CD4-positive, alpha-beta T cell (primary cell): ENCODE measurements at regions not wholly inside any gene's neighbourhood (a gene's known extent, or its start where the extent isn't known, plus 50 kb on each side); places are given as distances from the start of the nearest gene placed in this dataset.

Experiments used
- ATAC-seq: fragments of 200-7000 bp; cut with Tn5 transposase; one replicate; pipeline ENCODE4 v1.10.0; 2022; ENCODE audit warnings: mild to moderate bottlenecking; ENCODE audit not compliant: poor library complexity
- CTCF ChIA-PET: fragments of 350-600 bp; sonication (Branson Sonifier 250); formaldehyde crosslinking; loops from one replicate; lab custom pipeline; 2021; ENCODE audit warnings: antibody characterized with exemption, inconsistent platforms; lab: Charles Lee
- POLR2A ChIA-PET: fragments of 350-600 bp; sonication (Branson Sonifier 250); formaldehyde crosslinking; loops from one replicate; lab custom pipeline; 2021; ENCODE audit warnings: antibody characterized with exemption, inconsistent platforms; lab: Charles Lee
- DNase-seq, 14 experiments: peaks; one replicate each; pipeline ENCODE4 v3.0.0-alpha.2; 2013 to 2020; ENCODE audit warnings: mixed read lengths in 2 of 14
- H3K27ac ChIP-seq, 2 donors: one replicate each; pipeline versions ENCODE4 v1.5.1 to v1.7.0; 2013; ENCODE audit warnings: low read length in 2 of 2, low read depth in 1 of 2, mild to moderate bottlenecking in 1 of 2
- H3K27me3 ChIP-seq, 2 experiments: 1 replicate in 1 of 2; 2 replicates in 1 of 2; pipeline versions ENCODE4 v1.6.1 to v1.7.0; 2013; ENCODE audit warnings: low read length in 2 of 2, control low read depth in 1 of 2, mild to moderate bottlenecking in 1 of 2, moderate library complexity in 1 of 2; ENCODE audit not compliant: insufficient read depth in 2 of 2, control insufficient read depth in 1 of 2
- H3K36me3 ChIP-seq: one replicate; pipeline ENCODE4 v1.6.1; 2013; ENCODE audit warnings: low read length, control low read depth; ENCODE audit not compliant: insufficient read depth
- H3K4me1 ChIP-seq: one replicate; pipeline ENCODE4 v1.6.1; 2013; ENCODE audit warnings: low read length, control low read depth; ENCODE audit not compliant: insufficient read depth
- H3K4me3 ChIP-seq: one replicate; pipeline ENCODE4 v1.5.1; 2013; ENCODE audit warnings: mild to moderate bottlenecking, low read length, moderate library complexity
- H3K9me3 ChIP-seq, 2 experiments: 1 replicate in 1 of 2; 2 replicates in 1 of 2; pipeline versions ENCODE4 v1.6.1 to v1.7.0; 2013; ENCODE audit warnings: low read length in 2 of 2, mild to moderate bottlenecking in 2 of 2, control low read depth in 1 of 2, moderate library complexity in 1 of 2; ENCODE audit not compliant: control insufficient read depth in 1 of 2, insufficient read depth in 1 of 2
- H3K27ac Mint-ChIP-seq: one replicate; pipeline ENCODE4 v1.8.0; 2020; ENCODE audit warnings: mixed read lengths
- H3K27me3 Mint-ChIP-seq: one replicate; pipeline ENCODE4 v1.8.0; 2021; ENCODE audit warnings: mixed read lengths
- H3K36me3 Mint-ChIP-seq: one replicate; pipeline ENCODE4 v1.8.0; 2021; ENCODE audit warnings: low read depth, mixed read lengths
- H3K4me1 Mint-ChIP-seq: one replicate; pipeline ENCODE4 v1.8.0; 2021; ENCODE audit warnings: low read depth, mixed read lengths
- H3K4me3 Mint-ChIP-seq: one replicate; pipeline ENCODE4 v1.8.0; 2020; ENCODE audit warnings: mild to moderate bottlenecking, mixed read lengths
- H3K9me3 Mint-ChIP-seq: one replicate; pipeline ENCODE4 v1.8.0; 2020; ENCODE audit warnings: mixed read lengths
- intact Hi-C, 2 experiments: fragments of 100-400 bp; cut with DNase I in 1 of 2; cut with micrococcal nuclease in 1 of 2; formaldehyde crosslinking; loops; one replicate each; pipeline versions ENCODE4 v1.15.1 to v1.9.0; 2023 to 2025; cut with DNase I, micrococcal nuclease
- TF ChIP-seq, protein P1 (sequence below): fragments of 200-600 bp; IDR thresholded peaks from one replicate; pipeline ENCODE4 v1.8.0; 2022; ENCODE audit warnings: antibody characterized with exemption, mild to moderate bottlenecking

GRCh38 chr3:181457756-181458155 is 254.0 kb upstream of the SOX2 start:
- H3K4me3 ChIP-seq, result no peak overlapping the region
- H3K4me3 Mint-ChIP-seq, result no peak overlapping the region
- ATAC-seq (no peak), DNase-seq (no peak)
- no peak overlapping the region for H3K27ac ChIP-seq
- ChIA-PET CTCF (no interaction called here), POLR2A (no interaction called here)
- H3K27me3 Mint-ChIP-seq, result no peaks in the 10 kb centered on the region
- no peaks in the 10 kb centered on the region for H3K4me1 ChIP-seq
- TF ChIP-seq, protein P1, sequence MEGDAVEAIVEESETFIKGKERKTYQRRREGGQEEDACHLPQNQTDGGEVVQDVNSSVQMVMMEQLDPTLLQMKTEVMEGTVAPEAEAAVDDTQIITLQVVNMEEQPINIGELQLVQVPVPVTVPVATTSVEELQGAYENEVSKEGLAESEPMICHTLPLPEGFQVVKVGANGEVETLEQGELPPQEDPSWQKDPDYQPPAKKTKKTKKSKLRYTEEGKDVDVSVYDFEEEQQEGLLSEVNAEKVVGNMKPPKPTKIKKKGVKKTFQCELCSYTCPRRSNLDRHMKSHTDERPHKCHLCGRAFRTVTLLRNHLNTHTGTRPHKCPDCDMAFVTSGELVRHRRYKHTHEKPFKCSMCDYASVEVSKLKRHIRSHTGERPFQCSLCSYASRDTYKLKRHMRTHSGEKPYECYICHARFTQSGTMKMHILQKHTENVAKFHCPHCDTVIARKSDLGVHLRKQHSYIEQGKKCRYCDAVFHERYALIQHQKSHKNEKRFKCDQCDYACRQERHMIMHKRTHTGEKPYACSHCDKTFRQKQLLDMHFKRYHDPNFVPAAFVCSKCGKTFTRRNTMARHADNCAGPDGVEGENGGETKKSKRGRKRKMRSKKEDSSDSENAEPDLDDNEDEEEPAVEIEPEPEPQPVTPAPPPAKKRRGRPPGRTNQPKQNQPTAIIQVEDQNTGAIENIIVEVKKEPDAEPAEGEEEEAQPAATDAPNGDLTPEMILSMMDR, result no peak
- intact Hi-C loops, result no loop called here
- no peaks in the 10 kb centered on the region for H3K36me3 Mint-ChIP-seq
- peaks cover 10% of the 10 kb centered on the region for H3K9me3 Mint-ChIP-seq
- H3K9me3 ChIP-seq, result no peaks in the 10 kb centered on the region
- H3K36me3 ChIP-seq, result no peaks in the 10 kb centered on the region
- no peak overlapping the region for H3K27ac Mint-ChIP-seq
- no peaks in the 10 kb centered on the region for H3K27me3 ChIP-seq
- H3K4me1 Mint-ChIP-seq, result no peaks in the 10 kb centered on the region

DNA sequence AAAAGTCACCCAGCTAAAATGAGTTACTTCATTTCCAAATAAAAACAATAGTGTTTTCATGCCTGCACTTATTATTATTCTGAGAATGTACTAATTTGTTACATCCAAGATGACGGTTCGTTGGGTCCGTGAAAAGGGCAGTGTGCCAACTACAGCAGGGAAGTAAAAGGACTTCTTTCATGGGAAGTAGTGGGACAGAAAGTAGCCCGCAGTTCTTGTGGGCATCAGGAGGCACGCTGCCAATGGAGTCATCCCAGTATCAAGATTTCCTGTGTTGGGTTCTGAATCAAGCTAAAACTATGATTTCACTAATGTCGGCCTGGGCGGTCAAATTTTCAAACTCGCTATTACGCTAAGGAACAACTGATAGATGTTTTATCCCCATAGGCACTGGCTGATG is 254.5 kb upstream of the SOX2 start:
- intact Hi-C loops, result no loop called here
- peaks cover 10% of the 10 kb centered on the region for H3K9me3 Mint-ChIP-seq
- no peak for ATAC-seq
- H3K27ac Mint-ChIP-seq, result no peak overlapping the region
- Histone ChIP-seq H3K9me3 (no peaks in the 10 kb centered on the region), H3K27me3 (no peaks in the 10 kb centered on the region), H3K4me3 (no peak overlapping the region), H3K4me1 (no peaks in the 10 kb centered on the region), H3K27ac (no peak overlapping the region), H3K36me3 (no peaks in the 10 kb centered on the region)
- DNase-seq, result no peak
- TF ChIP-seq, protein P1, result no peak
- POLR2A ChIA-PET, result no interaction called here
- no peak overlapping the region for H3K4me3 Mint-ChIP-seq
- no peaks in the 10 kb centered on the region for H3K36me3 Mint-ChIP-seq
- no peaks in the 10 kb centered on the region for H3K27me3 Mint-ChIP-seq
- CTCF ChIA-PET, result no interaction called here
- no peaks in the 10 kb centered on the region for H3K4me1 Mint-ChIP-seq

- H3K4me1 ChIP-seq, result no peaks in the 10 kb centered on the region
- H3K27me3 ChIP-seq, result no peaks in the 10 kb centered on the region
- ChIA-PET CTCF (interaction anchor here (0.7 kb wide), 1 partner anchor 78 kb away, joined by 3 read pairs; no protein-coding TSS in a partner anchor), POLR2A (no interaction called here)
- Mint-ChIP-seq H3K4me3 (no peak overlapping the region), H3K27ac (no peak overlapping the region), H3K9me3 (peaks cover 14% of the 10 kb centered on the region), H3K27me3 (no peaks in the 10 kb centered on the region), H3K4me1 (no peaks in the 10 kb centered on the region), H3K36me3 (no peaks in the 10 kb centered on the region)
- intact Hi-C loops, result no loop called here
- DNase-seq (no peak), ATAC-seq (no peak)
- H3K27ac ChIP-seq, result no peak overlapping the region
- H3K9me3 ChIP-seq, result no peaks in the 10 kb centered on the region
- TF ChIP-seq, protein P1, result no peak
- no peak overlapping the region for H3K4me3 ChIP-seq
- H3K36me3 ChIP-seq, result no peaks in the 10 kb centered on the region
Observed at GRCh38 chr3:181455276-181455675, 256.4 kb upstream of the SOX2 start.
